ENCODE measurements at regions not wholly inside any gene's neighbourhood (a gene's known extent, or its start where the extent isn't known, plus 50 kb on each side); places are given as distances from the start of the nearest gene placed in this dataset.
"Not testable (repeated sequence)": the region's sequence is repeated elsewhere in the genome, so short reads cannot be mapped to it uniquely, and the experiment has no call there.

DNA sequence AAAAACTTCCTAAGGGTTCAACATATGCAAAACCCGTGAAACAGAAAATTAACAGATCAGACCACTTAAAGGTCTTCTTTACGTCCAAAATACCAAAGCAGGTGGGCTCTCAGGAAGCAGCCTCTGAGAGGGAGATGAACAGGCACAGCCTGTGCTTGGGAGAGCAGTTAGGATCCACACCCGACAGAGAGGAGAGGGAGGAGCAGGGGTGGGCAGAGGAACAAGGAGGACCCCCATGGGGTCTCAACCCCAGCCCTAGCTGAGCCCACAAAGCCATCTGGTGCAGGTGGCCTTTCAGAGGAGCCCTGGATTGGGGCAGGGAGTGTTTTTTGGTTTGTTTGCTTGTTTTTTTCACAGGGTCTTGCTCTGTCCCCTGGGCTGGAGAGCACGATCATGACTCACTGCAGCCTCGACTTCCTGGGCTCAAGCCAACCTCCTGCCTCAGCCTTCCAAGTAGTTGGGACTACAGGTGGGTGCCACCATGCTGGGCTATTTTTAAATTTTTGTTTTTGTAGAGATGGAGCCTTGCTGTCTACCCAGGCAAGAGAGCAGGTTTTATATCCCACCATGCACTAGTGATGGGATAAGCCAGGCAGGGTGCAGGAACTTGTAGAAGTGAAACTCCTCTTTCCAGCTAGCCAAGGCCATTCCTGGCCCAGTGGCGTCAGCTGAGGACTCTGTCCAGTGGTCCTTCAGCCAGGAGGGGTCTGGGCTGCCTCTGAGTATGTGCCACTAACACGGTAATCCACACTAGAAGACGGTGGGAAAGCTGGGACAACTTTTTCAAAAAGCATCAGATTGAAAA is 154.1 kb upstream of the HDAC4 start:
- DNase-seq (ENCODE audit: low read depth in 2 of 2), result no peak

DNA sequence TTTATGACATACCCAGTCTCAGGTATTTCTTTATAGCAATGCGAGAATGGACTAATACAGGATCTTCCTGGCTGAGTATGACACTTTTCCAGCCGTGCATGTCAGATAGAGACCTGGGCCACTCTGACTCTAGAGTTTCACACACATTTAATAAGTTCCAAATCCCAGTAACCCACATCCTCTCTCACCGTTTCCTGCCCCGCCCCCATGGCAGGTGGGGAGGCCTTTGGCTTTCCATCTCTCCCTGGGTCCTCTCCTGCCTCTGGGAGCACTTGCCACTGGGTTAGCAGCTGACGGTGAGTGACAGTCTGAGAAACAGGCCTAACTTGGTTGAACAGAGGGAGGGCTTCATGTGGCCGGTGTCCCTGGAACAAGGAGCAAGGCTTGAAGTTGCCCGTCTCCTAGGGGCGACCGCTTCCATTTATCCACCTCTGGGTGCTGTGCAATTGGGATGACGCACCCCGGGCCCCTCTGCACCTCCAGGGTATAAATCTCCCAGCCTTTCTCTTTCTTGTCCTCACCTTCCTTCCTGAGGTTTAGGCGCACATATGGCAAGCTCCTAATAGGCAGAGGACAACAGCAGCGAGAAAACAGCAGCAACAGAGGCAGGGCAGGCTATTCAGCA is 152.7 kb upstream of the HDAC4 start:
- DNase-seq (ENCODE audit: low read depth in 2 of 2), result no peak

DNA sequence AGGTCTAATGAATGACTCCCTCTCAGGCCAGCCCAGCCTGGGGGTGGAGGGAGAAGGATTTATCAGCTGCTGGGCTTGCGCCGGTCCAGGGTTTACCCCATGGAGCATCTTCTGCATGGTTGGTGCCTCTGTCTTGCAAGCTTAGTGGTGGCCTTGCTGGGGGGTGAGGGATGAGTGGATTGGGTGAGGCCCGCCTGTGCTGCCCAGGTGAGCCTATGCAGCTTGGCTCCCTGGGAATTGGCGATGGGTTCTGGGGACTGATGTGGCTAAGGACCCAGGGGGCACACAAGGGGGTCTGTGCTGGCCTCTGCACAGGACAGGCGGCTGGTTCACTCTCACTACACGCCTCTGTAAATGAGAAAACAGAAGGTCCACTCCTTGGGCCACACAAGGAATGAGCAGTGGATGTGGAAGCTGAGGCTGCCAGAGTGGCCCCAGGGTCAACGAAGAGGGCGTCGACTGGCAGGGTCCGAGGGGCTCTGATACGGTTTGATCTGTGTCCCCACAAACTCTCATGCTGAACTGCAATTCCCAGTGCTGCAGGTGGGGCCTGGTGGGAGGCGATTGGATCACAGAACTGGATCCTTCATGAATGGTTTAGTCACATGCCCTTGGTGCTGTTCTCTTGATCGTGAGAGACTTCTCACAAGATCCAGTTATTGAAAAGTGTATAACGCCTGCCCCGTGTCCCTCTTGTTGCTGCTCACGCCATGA is 151.6 kb upstream of the HDAC4 start:
- DNase-seq (ENCODE audit: low read depth in 2 of 2), result no peak

DNA sequence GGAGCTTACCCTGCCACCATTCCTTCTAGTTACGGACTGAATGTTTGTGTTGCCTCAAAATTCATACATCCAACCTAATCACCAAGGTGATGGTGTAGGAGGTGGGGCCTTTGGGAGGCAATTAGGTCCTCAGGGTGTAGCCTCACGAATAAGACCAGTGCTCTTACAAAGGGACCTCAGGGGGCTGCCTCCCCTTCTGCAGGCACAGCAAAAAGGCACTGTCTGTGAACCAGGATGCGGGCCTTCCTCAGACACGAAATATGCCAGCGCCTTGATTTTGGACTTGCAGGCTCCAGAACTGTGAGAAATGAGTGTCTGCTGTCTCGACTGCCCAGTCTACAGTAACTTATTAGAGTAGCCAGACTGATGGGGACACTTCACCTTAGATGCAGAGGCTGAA is 150.4 kb upstream of the HDAC4 start:
- no peak for DNase-seq (ENCODE audit: low read depth in 2 of 2)

- DNase-seq (ENCODE audit: low read depth in 2 of 2), result no peak
Measured at GRCh38 chr2:239550357-239550756, 149.5 kb upstream of the HDAC4 start.

GRCh38 chr2:239549711-239550255 is 149.0 kb upstream of the HDAC4 start:
- no peak for DNase-seq (ENCODE audit: low read depth in 2 of 2)

DNA sequence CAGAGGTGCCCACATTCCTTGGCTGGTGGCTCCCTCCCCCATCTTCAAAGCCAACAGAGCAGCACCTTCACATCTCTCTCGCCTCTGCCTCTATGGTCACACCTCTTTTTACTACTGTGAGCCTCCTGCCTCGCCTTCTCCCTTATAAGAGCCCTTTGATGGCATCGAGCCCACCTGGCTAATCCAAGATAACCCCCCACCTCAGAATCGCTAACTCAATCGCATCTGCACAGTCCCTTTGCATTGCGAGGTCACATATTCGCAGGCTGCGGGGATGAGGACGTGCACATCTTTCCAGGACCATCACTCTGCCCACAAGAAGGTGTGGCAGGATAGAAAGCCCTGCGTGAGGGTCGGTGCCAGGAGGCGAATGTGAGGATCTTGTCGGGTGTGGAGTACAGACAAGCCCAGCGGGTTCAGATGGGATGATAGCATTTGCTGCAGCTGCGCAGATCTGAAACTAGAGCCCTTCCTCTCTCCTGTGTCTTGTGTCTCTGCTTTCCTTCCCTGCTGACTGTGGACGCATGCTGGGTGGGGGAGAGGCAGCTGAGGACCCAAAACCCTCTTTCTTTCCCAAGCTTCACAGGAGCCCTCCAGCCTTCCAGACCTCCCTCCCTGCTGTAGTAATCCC is 148.3 kb upstream of the HDAC4 start:
- no peak for DNase-seq (ENCODE audit: low read depth in 2 of 2)

DNA sequence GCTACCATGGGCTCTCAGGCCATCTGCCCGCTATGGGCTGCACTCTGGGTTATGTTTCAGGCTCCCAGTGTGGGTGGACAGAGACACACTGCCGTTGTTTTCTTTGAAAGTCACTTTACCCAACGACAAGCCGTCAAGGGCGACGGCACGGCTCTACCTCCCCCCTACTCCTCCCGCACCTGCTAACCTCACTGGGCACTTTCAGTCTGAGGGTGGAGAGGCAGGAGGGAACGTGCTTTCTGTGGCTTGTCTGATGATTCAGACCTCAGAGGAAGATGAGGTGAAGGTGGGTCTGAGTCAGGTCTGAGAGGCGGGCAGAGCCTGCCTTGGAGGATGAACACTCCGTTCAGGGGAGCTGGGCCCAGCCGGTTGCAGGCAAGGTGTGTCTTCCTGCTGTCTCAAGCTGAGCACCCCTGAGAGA is 147.6 kb upstream of the HDAC4 start:
- DNase-seq (ENCODE audit: low read depth in 2 of 2), result peak; percentile 53 to 64

- DNase-seq (ENCODE audit: low read depth in 2 of 2), result not testable (repeated sequence)
Measured at GRCh38 chr2:239547140-239547539, 146.3 kb upstream of the HDAC4 start.

DNA sequence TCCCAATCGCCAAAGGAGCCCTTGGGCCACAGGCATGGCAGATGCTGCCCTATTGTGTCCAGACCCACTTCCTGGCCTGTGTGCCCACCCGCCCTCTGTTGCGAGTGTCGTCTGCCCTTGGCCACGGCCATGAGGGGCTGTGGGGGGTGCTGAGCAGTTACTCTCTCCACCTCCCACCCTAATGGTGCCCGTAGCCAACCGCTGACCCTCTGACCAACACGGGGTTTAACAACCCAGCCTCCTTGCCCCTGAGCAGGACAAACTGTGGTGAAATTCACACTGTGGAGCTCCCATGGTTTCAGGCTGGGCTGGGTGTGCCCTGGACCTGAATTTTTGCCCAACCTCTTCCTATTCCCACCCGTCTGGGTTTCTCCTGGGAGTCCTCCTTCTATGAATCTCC is 145.7 kb upstream of the HDAC4 start:
- no peak for DNase-seq (ENCODE audit: low read depth in 2 of 2)

GRCh38 chr2:239545741-239546392 is 145.0 kb upstream of the HDAC4 start:
- no peak for DNase-seq (ENCODE audit: low read depth in 2 of 2)

DNA sequence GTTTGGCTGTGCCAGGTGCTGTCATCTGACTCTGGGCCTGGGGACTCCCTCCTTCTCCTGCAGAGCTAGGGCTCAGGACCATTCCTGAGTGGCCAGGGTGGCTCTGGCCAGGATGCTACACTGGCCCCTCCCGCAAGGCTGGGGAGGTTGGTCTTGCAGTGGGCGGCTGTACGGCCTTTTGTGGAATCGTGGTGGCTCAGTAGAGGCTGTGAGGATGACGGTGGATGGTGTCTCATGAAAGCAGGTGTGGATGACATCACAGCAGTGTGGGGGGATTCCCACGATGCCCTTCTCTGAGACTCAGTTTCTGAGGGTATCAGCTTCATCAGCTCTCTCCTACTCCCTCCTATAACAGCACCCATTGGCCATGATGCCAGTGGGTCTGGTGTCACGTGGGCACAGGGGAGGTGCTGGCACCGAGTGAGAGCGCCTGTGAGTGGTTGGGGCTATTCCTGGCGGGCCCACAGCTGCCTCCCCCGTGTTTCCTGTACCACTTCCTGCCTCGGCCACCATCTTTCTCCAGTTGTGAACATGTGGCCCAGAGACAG is 144.2 kb upstream of the HDAC4 start:
- peak; percentile 26 to 28 for DNase-seq (ENCODE audit: low read depth in 2 of 2)

GRCh38 chr2:239544143-239544917 is 143.5 kb upstream of the HDAC4 start:
- DNase-seq (ENCODE audit: low read depth in 2 of 2), result no peak

DNA sequence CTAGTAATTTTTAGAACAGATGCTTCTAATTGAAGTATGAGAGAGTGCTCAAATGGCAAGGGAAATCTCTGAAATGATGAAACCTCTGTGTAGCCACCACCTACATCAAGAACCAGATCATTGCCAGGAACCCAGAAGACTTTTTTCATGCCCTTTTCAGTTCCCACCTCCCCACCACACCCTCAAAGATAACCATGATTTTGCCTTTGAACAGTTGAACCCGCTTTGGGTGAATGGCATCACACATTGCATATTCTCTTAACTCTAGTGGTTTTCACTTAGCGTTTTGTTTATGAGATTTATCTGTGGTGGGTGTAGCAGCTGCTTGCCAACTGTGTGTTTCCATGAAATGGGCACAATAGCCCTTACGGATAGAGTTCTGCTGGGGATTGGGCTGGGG is 142.9 kb upstream of the HDAC4 start:
- no peak for DNase-seq (ENCODE audit: low read depth in 2 of 2)

- no peak for DNase-seq (ENCODE audit: low read depth in 2 of 2)
Measured at GRCh38 chr2:239540174-239540573, 139.4 kb upstream of the HDAC4 start.

DNA sequence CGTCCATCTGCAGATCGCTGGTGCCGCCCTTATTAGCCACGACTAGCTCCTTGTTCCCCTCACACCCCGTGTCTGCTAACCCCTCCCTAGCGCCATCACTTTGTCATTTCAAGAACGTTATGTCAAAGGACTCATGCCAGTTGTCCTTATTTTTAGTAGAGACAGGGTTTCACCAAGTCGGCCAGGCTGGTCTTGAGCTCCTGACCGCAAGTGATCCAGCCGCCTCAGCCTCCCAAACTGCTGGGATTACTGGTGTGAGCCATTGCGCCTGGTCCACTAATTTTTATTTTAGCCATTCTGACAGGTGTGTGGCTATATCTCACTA is 138.9 kb upstream of the HDAC4 start:
- DNase-seq (ENCODE audit: low read depth in 2 of 2), result no peak

DNA sequence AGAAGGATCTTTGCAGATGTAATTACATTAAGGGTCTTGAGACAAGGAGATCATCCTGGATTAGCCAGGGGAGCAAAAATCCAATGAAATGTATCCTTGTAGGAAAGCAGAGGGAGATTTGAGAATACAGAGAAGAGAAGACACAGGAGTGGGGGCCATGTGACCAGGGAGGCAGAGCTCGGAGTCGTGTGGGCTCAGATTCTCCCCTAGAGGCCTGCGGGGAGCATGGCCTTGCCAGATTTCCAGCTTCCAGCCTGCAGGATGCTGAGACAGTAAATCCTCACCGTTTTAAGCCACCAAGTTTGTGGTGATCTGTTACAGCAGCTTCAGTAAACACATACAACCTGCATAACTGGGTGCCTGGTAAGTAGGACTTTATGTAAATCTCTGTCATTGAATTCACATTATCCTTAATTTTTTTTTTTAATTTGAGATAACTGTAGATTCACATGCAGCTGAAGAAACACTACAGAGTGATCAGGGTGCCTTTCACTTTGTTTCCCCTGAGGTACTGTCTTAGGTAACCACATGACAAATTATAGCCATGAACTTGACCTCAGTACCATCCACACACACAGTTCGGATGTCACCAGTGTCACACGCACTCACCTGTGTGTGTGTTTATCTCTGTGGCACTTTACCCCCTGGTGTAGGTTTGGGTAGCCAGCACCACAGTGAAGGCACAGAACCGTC is 138.4 kb upstream of the HDAC4 start:
- no peak for DNase-seq (ENCODE audit: low read depth in 2 of 2)

DNA sequence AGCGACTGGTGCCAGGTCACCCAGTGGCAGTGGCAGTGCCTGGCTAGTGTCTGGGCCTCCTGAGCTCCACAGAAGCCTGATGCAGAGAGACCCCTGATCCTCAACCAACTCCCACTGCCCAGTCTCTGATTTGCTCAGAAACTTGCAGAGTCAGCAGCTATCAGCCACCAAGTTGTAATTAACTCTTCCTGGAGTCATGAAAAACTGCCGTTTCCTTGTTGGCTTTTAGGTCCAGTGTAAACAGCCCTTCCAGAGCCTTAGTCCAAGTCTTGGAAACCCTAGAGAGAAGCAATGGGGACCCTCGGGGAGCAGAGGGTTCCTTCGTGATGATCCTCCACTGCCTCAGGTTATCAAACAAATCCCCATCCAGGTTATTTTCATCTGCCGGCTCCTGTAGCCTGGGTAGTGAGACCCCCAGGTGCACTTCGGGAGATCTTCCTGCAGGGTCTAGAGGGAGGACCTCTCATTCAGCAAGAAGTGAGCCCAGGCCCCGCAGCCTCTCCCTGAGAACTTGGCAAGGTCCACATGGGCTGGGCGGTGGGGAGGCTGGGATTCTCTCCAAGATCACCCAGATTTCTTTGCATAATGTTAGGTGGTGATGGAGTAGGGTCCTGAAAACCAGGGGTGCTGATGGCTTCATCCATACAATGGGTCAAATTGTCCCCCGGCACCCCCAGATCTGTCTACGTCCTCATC is 137.7 kb upstream of the HDAC4 start:
- DNase-seq (ENCODE audit: low read depth in 2 of 2), result no peak

- no peak for DNase-seq (ENCODE audit: low read depth in 2 of 2)
Measured at GRCh38 chr2:239537633-239538356, 137.0 kb upstream of the HDAC4 start.

Measured in activated CD4-positive, alpha-beta T cell treated with anti-CD3 and anti-CD28 coated beads for 24 hours (primary cell).